Activated naive CD4-positive, alpha-beta T cell treated with anti-CD3 and anti-CD28 coated beads, Interleukin-2, amount 50 U/mL, for 24 hours (primary cell): ENCODE measurements at regions not wholly inside any gene's neighbourhood (a gene's known extent, or its start where the extent isn't known, plus 50 kb on each side); places are given as distances from the start of the nearest gene placed in this dataset.
A peak's percentile ranks its signal among the peaks of the same experiment; 100 is the strongest.

Experiments
- H3K27ac Mint-ChIP-seq: one replicate; pipeline ENCODE4 v1.8.0; 2021; ENCODE audit warnings: mild to moderate bottlenecking, mixed read lengths
- H3K27me3 Mint-ChIP-seq: one replicate; pipeline ENCODE4 v1.8.0; 2021; ENCODE audit warnings: mixed read lengths
- H3K36me3 Mint-ChIP-seq: one replicate; pipeline ENCODE4 v1.8.0; 2021; ENCODE audit warnings: mixed read lengths
- H3K4me1 Mint-ChIP-seq: one replicate; pipeline ENCODE4 v1.8.0; 2021; ENCODE audit warnings: mixed read lengths
- H3K4me3 Mint-ChIP-seq: one replicate; pipeline ENCODE4 v1.8.0; 2021; ENCODE audit warnings: mild to moderate bottlenecking, mixed read lengths
- H3K9me3 Mint-ChIP-seq: one replicate; pipeline ENCODE4 v1.8.0; 2021; ENCODE audit warnings: mixed read lengths

- Mint-ChIP-seq H3K4me1 (no peaks in the 10 kb centered on the region), H3K4me3 (no peak overlapping the region), H3K27me3 (no peaks in the 10 kb centered on the region), H3K27ac (no peak overlapping the region), H3K36me3 (no peaks in the 10 kb centered on the region), H3K9me3 (peaks cover 3% of the 10 kb centered on the region)
These were observed 677.5 kb upstream of the FSHR start for GRCh38 chr2:49831698-49832367.

DNA sequence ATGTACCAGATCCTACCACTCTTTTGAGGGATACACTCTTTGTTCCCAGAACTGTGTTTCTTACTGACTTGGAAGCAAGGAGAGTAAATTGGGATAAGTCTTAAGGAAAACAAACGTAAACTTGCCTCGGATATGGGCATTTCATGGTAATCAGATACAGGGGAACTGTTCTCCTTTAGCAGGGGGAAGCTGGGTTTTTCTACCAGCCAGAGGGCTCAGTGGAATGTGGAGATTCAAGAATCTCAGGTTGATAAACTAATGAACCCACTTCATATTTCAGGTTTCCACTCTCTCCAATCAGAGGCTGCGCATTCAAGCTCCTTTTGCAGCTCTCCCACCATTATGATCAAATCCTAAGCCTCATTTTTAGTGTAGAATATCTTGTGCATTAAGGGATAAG lies 676.5 kb upstream of the FSHR start:
- Mint-ChIP-seq H3K36me3 (no peaks in the 10 kb centered on the region), H3K27ac (no peak overlapping the region), H3K4me3 (no peak overlapping the region), H3K4me1 (no peaks in the 10 kb centered on the region), H3K9me3 (peaks cover 7% of the 10 kb centered on the region), H3K27me3 (no peaks in the 10 kb centered on the region)

DNA sequence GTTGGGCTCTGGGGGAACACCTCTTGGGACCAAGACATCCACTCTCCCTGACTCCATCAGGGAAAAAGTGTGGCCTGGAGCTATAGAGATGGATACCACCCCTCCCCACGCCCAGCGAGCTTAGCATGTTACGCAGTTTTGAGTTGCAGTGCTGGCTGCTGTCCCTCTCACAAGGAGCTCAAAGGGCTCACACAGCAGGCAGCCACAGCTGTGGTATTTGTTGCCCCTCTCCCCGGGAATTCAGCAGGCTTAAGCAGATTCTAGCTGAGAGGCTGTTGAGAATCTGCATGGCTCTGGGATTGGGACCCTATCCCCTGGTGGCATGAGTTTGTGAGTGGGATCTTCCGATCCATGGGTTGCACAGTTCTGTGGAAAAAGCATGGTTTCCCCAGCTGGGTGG lies 673.1 kb upstream of the FSHR start:
- Mint-ChIP-seq H3K36me3 (no peaks in the 10 kb centered on the region), H3K27ac (no peak overlapping the region), H3K4me3 (no peak overlapping the region), H3K27me3 (no peaks in the 10 kb centered on the region), H3K4me1 (no peaks in the 10 kb centered on the region), H3K9me3 (peaks cover 12% of the 10 kb centered on the region)

DNA sequence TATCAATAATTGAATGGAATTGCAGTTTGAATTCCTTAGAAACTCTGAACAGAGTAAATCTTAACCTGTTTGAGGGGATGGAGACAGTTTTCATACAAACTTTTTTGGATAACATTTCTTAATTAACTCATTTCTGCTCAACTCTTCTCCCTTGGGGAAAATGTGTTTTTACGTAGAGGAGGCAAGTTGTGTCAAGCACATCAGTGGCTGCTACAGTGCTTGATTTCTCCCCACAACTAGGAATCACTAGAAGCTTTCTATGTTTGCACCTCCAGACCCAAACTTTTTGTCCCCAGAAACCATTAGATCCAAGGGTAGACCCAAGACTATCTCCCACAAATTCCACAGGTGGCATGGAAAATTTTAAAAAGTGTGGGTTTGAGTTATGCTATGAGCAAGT lies 658.9 kb upstream of the FSHR start:
- no peaks in the 10 kb centered on the region for H3K4me1 Mint-ChIP-seq
- no peaks in the 10 kb centered on the region for H3K36me3 Mint-ChIP-seq
- H3K27ac Mint-ChIP-seq, result no peak overlapping the region
- no peaks in the 10 kb centered on the region for H3K27me3 Mint-ChIP-seq
- no peak overlapping the region for H3K4me3 Mint-ChIP-seq
- no peaks in the 10 kb centered on the region for H3K9me3 Mint-ChIP-seq

DNA sequence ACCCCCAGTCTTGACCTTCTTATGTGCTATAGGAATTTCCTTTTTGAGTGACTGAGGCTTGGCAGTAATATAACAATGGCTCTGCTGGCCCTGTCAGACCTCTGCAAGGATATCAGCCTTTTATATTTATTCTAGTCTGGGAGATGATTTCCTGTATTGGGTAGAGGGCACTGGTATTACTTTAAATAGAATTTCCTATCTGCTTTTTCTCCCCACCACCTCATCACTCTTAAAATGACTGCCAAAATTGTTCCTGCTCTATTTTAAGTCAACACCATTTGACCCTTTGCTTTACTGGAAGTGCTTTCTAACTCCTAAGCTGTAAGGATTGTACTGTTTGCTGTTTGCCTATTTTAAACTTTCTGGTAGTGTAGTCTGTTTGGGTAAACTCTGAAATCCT lies 658.4 kb upstream of the FSHR start:
- H3K27me3 Mint-ChIP-seq, result no peaks in the 10 kb centered on the region
- no peaks in the 10 kb centered on the region for H3K9me3 Mint-ChIP-seq
- H3K4me3 Mint-ChIP-seq, result no peak overlapping the region
- no peaks in the 10 kb centered on the region for H3K4me1 Mint-ChIP-seq
- H3K27ac Mint-ChIP-seq, result peak overlapping the region; percentile 49
- no peaks in the 10 kb centered on the region for H3K36me3 Mint-ChIP-seq

DNA sequence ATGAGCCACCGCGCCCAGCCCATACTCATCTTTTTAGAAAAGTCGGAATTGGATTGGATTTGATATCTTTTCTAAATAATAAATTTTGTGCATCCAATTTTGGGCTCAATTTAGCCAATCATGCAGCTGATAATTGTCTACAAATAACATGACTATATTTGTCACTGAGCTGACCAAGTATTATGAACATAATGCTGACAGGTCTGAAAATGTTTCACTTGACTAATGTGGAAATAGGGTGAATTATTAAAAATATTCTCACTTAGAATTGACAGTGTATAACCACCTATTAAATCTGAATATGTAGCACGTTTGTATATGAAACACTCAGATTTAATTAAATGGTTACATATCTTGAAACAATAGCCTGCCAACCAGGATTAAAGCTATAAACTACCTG lies 657.2 kb upstream of the FSHR start:
- Mint-ChIP-seq H3K9me3 (no peaks in the 10 kb centered on the region), H3K36me3 (no peaks in the 10 kb centered on the region)

DNA sequence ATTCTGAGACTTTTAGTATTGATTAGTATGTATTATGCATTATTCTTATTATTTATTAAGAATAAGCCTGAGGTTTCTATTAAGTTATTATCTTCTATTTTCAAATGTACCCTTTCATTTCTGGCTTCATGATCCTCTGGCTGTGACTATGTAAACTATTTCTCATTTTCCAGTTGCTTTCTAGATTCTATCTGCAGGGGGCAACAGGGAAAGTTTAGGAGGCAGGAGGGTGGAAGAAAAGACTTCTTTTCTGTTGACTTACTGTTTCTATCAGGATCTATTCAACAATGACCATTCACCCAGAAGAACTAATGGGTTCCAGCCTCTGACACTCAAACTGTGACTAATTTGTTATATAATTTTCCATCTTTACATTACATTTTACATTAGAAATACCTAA lies 653.4 kb upstream of the FSHR start:
- H3K27ac Mint-ChIP-seq, result no peak overlapping the region
- H3K27me3 Mint-ChIP-seq, result no peaks in the 10 kb centered on the region
- H3K4me3 Mint-ChIP-seq, result no peak overlapping the region
- H3K9me3 Mint-ChIP-seq, result no peaks in the 10 kb centered on the region
- no peaks in the 10 kb centered on the region for H3K36me3 Mint-ChIP-seq
- no peaks in the 10 kb centered on the region for H3K4me1 Mint-ChIP-seq

More for the DNA sequence above, 657.2 kb upstream of the FSHR start:
- no peak overlapping the region for H3K27ac Mint-ChIP-seq
- no peaks in the 10 kb centered on the region for H3K27me3 Mint-ChIP-seq
- no peak overlapping the region for H3K4me3 Mint-ChIP-seq
- no peaks in the 10 kb centered on the region for H3K4me1 Mint-ChIP-seq

GRCh38 chr2:49804111-49804510 lies 649.8 kb upstream of the FSHR start:
- no peaks in the 10 kb centered on the region for H3K4me1 Mint-ChIP-seq
- H3K27me3 Mint-ChIP-seq, result no peaks in the 10 kb centered on the region
- no peak overlapping the region for H3K4me3 Mint-ChIP-seq
- no peak overlapping the region for H3K27ac Mint-ChIP-seq
- H3K36me3 Mint-ChIP-seq, result no peaks in the 10 kb centered on the region
- H3K9me3 Mint-ChIP-seq, result no peaks in the 10 kb centered on the region

GRCh38 chr2:49801898-49802450 lies 647.7 kb upstream of the FSHR start:
- Mint-ChIP-seq H3K27ac (no peak overlapping the region), H3K4me3 (no peak overlapping the region), H3K4me1 (no peaks in the 10 kb centered on the region), H3K36me3 (no peaks in the 10 kb centered on the region), H3K27me3 (no peaks in the 10 kb centered on the region), H3K9me3 (no peaks in the 10 kb centered on the region)

DNA sequence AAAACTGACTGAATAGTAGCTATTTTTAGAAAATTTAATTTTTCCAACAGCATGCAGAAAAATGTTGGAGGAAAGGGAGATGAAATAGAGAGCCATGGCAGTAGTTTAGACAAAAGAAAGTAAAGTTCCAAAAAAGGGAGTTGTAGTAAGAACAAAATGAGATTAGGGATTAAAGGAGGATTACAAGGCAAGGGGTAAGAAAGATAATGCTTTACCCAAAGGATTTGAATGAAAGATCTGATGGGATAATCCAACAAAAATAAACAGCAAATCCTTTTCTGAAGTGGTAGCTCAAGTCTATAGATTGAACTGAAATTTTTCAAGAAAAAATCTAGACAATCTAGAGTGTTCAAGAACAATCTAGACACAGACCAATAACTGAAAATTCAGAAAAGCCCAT lies 644.3 kb upstream of the FSHR start:
- no peaks in the 10 kb centered on the region for H3K4me1 Mint-ChIP-seq
- no peak overlapping the region for H3K27ac Mint-ChIP-seq
- no peaks in the 10 kb centered on the region for H3K9me3 Mint-ChIP-seq
- no peaks in the 10 kb centered on the region for H3K27me3 Mint-ChIP-seq
- H3K36me3 Mint-ChIP-seq, result no peaks in the 10 kb centered on the region
- no peak overlapping the region for H3K4me3 Mint-ChIP-seq

DNA sequence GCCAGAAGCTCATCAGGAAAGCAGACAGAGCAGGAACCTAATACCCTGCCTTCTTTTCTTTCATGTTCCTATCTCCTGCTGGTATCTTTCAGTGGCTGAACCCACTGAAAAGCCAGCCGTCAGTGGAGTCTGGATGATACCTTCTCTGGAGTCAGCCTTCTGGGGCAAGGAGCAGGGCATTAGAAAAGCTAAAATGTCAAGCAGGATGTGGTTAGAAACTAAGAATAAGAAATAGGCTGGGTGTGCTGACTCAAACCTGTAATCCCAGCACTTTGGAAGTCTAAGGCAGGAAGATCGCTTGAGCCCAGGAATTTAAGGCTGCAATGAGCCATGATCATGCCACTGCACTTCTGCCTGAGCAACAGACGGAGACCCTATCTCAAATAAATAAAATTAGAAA lies 642.0 kb upstream of the FSHR start:
- H3K9me3 Mint-ChIP-seq, result no peaks in the 10 kb centered on the region
- H3K27ac Mint-ChIP-seq, result no peak overlapping the region
- no peaks in the 10 kb centered on the region for H3K4me1 Mint-ChIP-seq
- no peaks in the 10 kb centered on the region for H3K36me3 Mint-ChIP-seq
- no peak overlapping the region for H3K4me3 Mint-ChIP-seq
- no peaks in the 10 kb centered on the region for H3K27me3 Mint-ChIP-seq

DNA sequence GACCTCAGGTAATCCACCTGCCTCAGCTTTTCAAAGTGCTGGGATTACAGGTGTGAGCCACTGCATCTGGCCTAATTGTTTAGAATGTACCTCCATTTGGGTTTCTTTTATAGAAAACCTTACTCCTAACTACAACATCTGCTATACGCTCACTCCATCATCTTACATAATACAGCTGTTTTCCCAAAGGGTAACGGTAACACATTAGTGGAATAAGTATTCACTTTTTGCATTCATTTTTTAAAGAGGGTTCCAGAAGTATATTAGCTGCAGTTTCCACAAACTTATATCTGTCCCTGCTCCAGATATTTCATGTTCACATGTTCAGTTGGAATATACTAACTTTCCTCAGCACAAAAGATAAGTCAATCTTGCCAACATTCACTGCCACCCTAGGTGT lies 640.1 kb upstream of the FSHR start:
- Mint-ChIP-seq H3K4me3 (no peak overlapping the region), H3K4me1 (no peaks in the 10 kb centered on the region), H3K9me3 (peaks cover 6% of the 10 kb centered on the region), H3K27me3 (no peaks in the 10 kb centered on the region), H3K36me3 (no peaks in the 10 kb centered on the region), H3K27ac (no peak overlapping the region)

GRCh38 chr2:49788300-49788699 lies 634.0 kb upstream of the FSHR start:
- Mint-ChIP-seq H3K27ac (no peak overlapping the region), H3K4me3 (no peak overlapping the region), H3K4me1 (no peaks in the 10 kb centered on the region), H3K36me3 (no peaks in the 10 kb centered on the region), H3K9me3 (peaks cover 11% of the 10 kb centered on the region), H3K27me3 (no peaks in the 10 kb centered on the region)

GRCh38 chr2:49780949-49781348 lies 626.6 kb upstream of the FSHR start:
- Mint-ChIP-seq H3K36me3 (no peaks in the 10 kb centered on the region), H3K27me3 (no peaks in the 10 kb centered on the region), H3K9me3 (peaks cover 5% of the 10 kb centered on the region), H3K27ac (no peak overlapping the region), H3K4me3 (no peak overlapping the region), H3K4me1 (no peaks in the 10 kb centered on the region)

DNA sequence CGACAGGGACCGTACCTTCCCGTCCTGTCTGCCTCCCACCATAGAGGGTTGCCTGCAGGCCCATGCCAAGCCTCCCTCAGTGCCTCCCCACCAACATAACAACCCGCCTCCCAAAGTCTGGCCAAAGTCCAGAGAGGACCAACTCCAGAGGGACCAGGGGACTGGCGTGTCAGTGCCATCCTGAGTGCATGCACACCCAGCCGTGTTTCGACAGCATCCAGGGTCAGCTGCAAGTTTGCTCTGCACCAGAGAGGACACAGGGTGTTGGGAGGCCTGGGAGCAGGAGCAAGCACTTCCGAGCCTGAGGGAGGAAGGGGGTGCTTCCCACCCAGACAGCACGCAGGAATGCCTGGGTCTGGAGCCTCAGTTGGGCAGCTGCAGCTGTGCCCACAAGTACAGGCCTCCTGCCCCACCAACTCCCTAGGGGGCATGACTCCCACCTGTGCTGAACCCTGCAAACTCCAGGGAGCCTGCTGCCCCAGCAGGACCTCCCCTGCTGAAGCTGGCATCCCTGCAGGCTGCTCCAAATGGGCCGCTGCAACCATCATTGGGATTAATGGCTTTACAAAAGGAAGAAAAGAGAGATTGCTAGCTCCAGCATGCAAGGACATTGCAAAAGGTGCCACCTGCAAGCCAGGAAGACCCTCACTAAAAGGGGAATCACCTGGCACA lies 618.1 kb upstream of the FSHR start:
- H3K27me3 Mint-ChIP-seq, result no peaks in the 10 kb centered on the region
- H3K36me3 Mint-ChIP-seq, result no peaks in the 10 kb centered on the region
- H3K27ac Mint-ChIP-seq, result no peak overlapping the region
- H3K4me1 Mint-ChIP-seq, result no peaks in the 10 kb centered on the region
- no peak overlapping the region for H3K4me3 Mint-ChIP-seq
- no peaks in the 10 kb centered on the region for H3K9me3 Mint-ChIP-seq

- no peaks in the 10 kb centered on the region for H3K4me1 Mint-ChIP-seq
- H3K4me3 Mint-ChIP-seq, result no peak overlapping the region
- H3K9me3 Mint-ChIP-seq, result no peaks in the 10 kb centered on the region
- H3K27ac Mint-ChIP-seq, result no peak overlapping the region
- H3K36me3 Mint-ChIP-seq, result no peaks in the 10 kb centered on the region
- H3K27me3 Mint-ChIP-seq, result no peaks in the 10 kb centered on the region
These were observed 616.6 kb upstream of the FSHR start for GRCh38 chr2:49770919-49771318.

GRCh38 chr2:49767316-49767715 lies 613.0 kb upstream of the FSHR start:
- no peaks in the 10 kb centered on the region for H3K27me3 Mint-ChIP-seq
- no peak overlapping the region for H3K4me3 Mint-ChIP-seq
- no peaks in the 10 kb centered on the region for H3K36me3 Mint-ChIP-seq
- no peaks in the 10 kb centered on the region for H3K4me1 Mint-ChIP-seq
- H3K27ac Mint-ChIP-seq, result no peak overlapping the region
- H3K9me3 Mint-ChIP-seq, result no peaks in the 10 kb centered on the region
